ENCODE measurements at regions not wholly inside any gene's neighbourhood (a gene's known extent, or its start where the extent isn't known, plus 50 kb on each side); places are given as distances from the start of the nearest gene placed in this dataset.

GRCh38 chr14:30252783-30253674, 305.9 kb upstream of the G2E3 start:
- Histone ChIP-seq H3K4me3 (ENCODE audit: low read depth, low read length, poor library complexity, severe bottlenecking) (no peak overlapping the region), H3K4me1 (ENCODE audit: insufficient read depth, low read length, poor library complexity, severe bottlenecking) (no peaks in the 10 kb centered on the region), H3K36me3 (ENCODE audit: insufficient read depth, low read length, poor library complexity, severe bottlenecking) (no peaks in the 10 kb centered on the region), H3K9me3 (ENCODE audit: low read depth, low read length, poor library complexity, severe bottlenecking) (no peaks in the 10 kb centered on the region), H3K27ac (ENCODE audit: low read depth, low read length, poor library complexity, severe bottlenecking) (no peak overlapping the region), H3K27me3 (replicated peaks; ENCODE audit: insufficient read depth, low read depth, low read length, poor library complexity) (peaks cover 23% of the 10 kb centered on the region)
- no TSS peak for BruUV-seq (replicated peaks)
- intact Hi-C loops (cut with micrococcal nuclease; ENCODE audit: unreplicated experiment) = no loop called here
- ChIA-PET CTCF (no interaction called here), POLR2A (ENCODE audit: low non-redundant PET) (no interaction called here)
- TF ChIP-seq CTCF (conservative IDR thresholded peaks at IDR 0.05; ENCODE audit: low read depth, low read length) = no peak
- TF ChIP-seq EZH2 (IDR thresholded peaks at IDR 0.05; ENCODE audit: borderline replicate concordance, low read depth, low read length, poor library complexity, severe bottlenecking) = no peak
- no peak for DNase-seq (ENCODE audit: low spot score)

GRCh38 chr14:30256627-30257026, 302.3 kb upstream of the G2E3 start:
- Histone ChIP-seq H3K36me3 (ENCODE audit: insufficient read depth, low read length, poor library complexity, severe bottlenecking) (no peaks in the 10 kb centered on the region), H3K9me3 (ENCODE audit: low read depth, low read length, poor library complexity, severe bottlenecking) (no peaks in the 10 kb centered on the region), H3K27me3 (replicated peaks; ENCODE audit: insufficient read depth, low read depth, low read length, poor library complexity) (peaks cover 24% of the 10 kb centered on the region), H3K27ac (ENCODE audit: low read depth, low read length, poor library complexity, severe bottlenecking) (no peak overlapping the region), H3K4me3 (ENCODE audit: low read depth, low read length, poor library complexity, severe bottlenecking) (no peak overlapping the region), H3K4me1 (ENCODE audit: insufficient read depth, low read length, poor library complexity, severe bottlenecking) (no peaks in the 10 kb centered on the region)
- DNase-seq (ENCODE audit: low spot score) = no peak
- ChIA-PET POLR2A (ENCODE audit: low non-redundant PET) (no interaction called here), CTCF (no interaction called here)
- intact Hi-C loops (cut with micrococcal nuclease; ENCODE audit: unreplicated experiment) = no loop called here
- BruUV-seq (replicated peaks) = no TSS peak
- TF ChIP-seq CTCF (conservative IDR thresholded peaks at IDR 0.05; ENCODE audit: low read depth, low read length) (no peak), EZH2 (IDR thresholded peaks at IDR 0.05; ENCODE audit: borderline replicate concordance, low read depth, low read length, poor library complexity, severe bottlenecking) (no peak)

GRCh38 chr14:30257946-30258661, 300.9 kb upstream of the G2E3 start:
- no peak overlapping the region for H3K27ac ChIP-seq (ENCODE audit: low read depth, low read length, poor library complexity, severe bottlenecking)
- ChIA-PET POLR2A (ENCODE audit: low non-redundant PET) (no interaction called here), CTCF (interaction anchor here (1.6 kb wide), 1 partner anchor 13 kb away, joined by 4 read pairs; no protein-coding TSS in a partner anchor)
- no peak overlapping the region for H3K4me3 ChIP-seq (ENCODE audit: low read depth, low read length, poor library complexity, severe bottlenecking)
- DNase-seq (ENCODE audit: low spot score) = no peak
- no peaks in the 10 kb centered on the region for H3K4me1 ChIP-seq (ENCODE audit: insufficient read depth, low read length, poor library complexity, severe bottlenecking)
- TF ChIP-seq CTCF (conservative IDR thresholded peaks at IDR 0.05; ENCODE audit: low read depth, low read length) (no peak), EZH2 (IDR thresholded peaks at IDR 0.05; ENCODE audit: borderline replicate concordance, low read depth, low read length, poor library complexity, severe bottlenecking) (no peak)
- H3K36me3 ChIP-seq (ENCODE audit: insufficient read depth, low read length, poor library complexity, severe bottlenecking) = no peaks in the 10 kb centered on the region
- BruUV-seq (replicated peaks) = no TSS peak
- intact Hi-C loops (cut with micrococcal nuclease; ENCODE audit: unreplicated experiment) = no loop called here
- no peaks in the 10 kb centered on the region for H3K9me3 ChIP-seq (ENCODE audit: low read depth, low read length, poor library complexity, severe bottlenecking)
- H3K27me3 ChIP-seq (replicated peaks; ENCODE audit: insufficient read depth, low read depth, low read length, poor library complexity) = peaks cover 37% of the 10 kb centered on the region
